ENCODE measurements at regions not wholly inside any gene's neighbourhood (a gene's known extent, or its start where the extent isn't known, plus 50 kb on each side); places are given as distances from the start of the nearest gene placed in this dataset.

- no peak for DNase-seq (ENCODE audit: insufficient read length, low spot score)
- no peak for TF ChIP-seq PAX5 (IDR thresholded peaks at IDR 0.05; ENCODE audit: insufficient read depth, low read length, severe bottlenecking)
- FAIRE-seq = no peak
These were observed 476.8 kb downstream of the SHQ1 start for GRCh38 chr3:72371431-72371830.

- no peak for FAIRE-seq
- no peak for DNase-seq (ENCODE audit: insufficient read length, low spot score)
- TF ChIP-seq POU2F2 (IDR thresholded peaks at IDR 0.05; ENCODE audit: low read depth, low read length) (no peak), SPI1 (IDR thresholded peaks at IDR 0.05; ENCODE audit: low read depth, low read length) (no peak), PAX5 (IDR thresholded peaks at IDR 0.05; ENCODE audit: insufficient read depth, low read length, severe bottlenecking) (no peak), POLR2A (IDR thresholded peaks at IDR 0.05; ENCODE audit: low read depth, low read length) (no peak), TAF1 (IDR thresholded peaks at IDR 0.05; ENCODE audit: low read depth, low read length) (no peak), POLR2AphosphoS5 (IDR thresholded peaks at IDR 0.05; ENCODE audit: low read depth, low read length) (no peak)
These were observed 477.3 kb downstream of the SHQ1 start for GRCh38 chr3:72370947-72371346.

- FAIRE-seq = no peak
- TF ChIP-seq SPI1 (IDR thresholded peaks at IDR 0.05; ENCODE audit: low read depth, low read length) (no peak), POLR2AphosphoS5 (IDR thresholded peaks at IDR 0.05; ENCODE audit: low read depth, low read length) (no peak), POU2F2 (IDR thresholded peaks at IDR 0.05; ENCODE audit: low read depth, low read length) (no peak), POLR2A (IDR thresholded peaks at IDR 0.05; ENCODE audit: low read depth, low read length) (no peak), PAX5 (IDR thresholded peaks at IDR 0.05; ENCODE audit: insufficient read depth, low read length, severe bottlenecking) (no peak), TAF1 (IDR thresholded peaks at IDR 0.05; ENCODE audit: low read depth, low read length) (no peak)
These were observed 478.6 kb downstream of the SHQ1 start for GRCh38 chr3:72369681-72370080.

GRCh38 chr3:72368331-72368975 is 479.8 kb downstream of the SHQ1 start:
- TF ChIP-seq TAF1 (IDR thresholded peaks at IDR 0.05; ENCODE audit: low read depth, low read length) = no peak
- TF ChIP-seq SPI1 (IDR thresholded peaks at IDR 0.05; ENCODE audit: low read depth, low read length) = no peak
- TF ChIP-seq POU2F2 (IDR thresholded peaks at IDR 0.05; ENCODE audit: low read depth, low read length) = no peak
- TF ChIP-seq PAX5 (IDR thresholded peaks at IDR 0.05; ENCODE audit: insufficient read depth, low read length, severe bottlenecking) = no peak
- TF ChIP-seq POLR2AphosphoS5 (IDR thresholded peaks at IDR 0.05; ENCODE audit: low read depth, low read length) = no peak
- TF ChIP-seq POLR2A (IDR thresholded peaks at IDR 0.05; ENCODE audit: low read depth, low read length) = no peak
- FAIRE-seq = no peak
- DNase-seq (ENCODE audit: insufficient read length, low spot score) = no peak

More at GRCh38 chr3:72369681-72370080, 478.6 kb downstream of the SHQ1 start:
- no peak for DNase-seq (ENCODE audit: insufficient read length, low spot score)

- DNase-seq (ENCODE audit: insufficient read length, low spot score) (no peak), FAIRE-seq (no peak)
These were observed 486.3 kb downstream of the SHQ1 start for GRCh38 chr3:72361990-72362389.

GRCh38 chr3:72359743-72360142 is 488.5 kb downstream of the SHQ1 start:
- no peak for FAIRE-seq
- TF ChIP-seq POLR2A (IDR thresholded peaks at IDR 0.05; ENCODE audit: low read depth, low read length) (no peak), POLR2AphosphoS5 (IDR thresholded peaks at IDR 0.05; ENCODE audit: low read depth, low read length) (no peak), TAF1 (IDR thresholded peaks at IDR 0.05; ENCODE audit: low read depth, low read length) (no peak)
- DNase-seq (ENCODE audit: insufficient read length, low spot score) = no peak

More at GRCh38 chr3:72361990-72362389, 486.3 kb downstream of the SHQ1 start:
- no peak for TF ChIP-seq SPI1 (IDR thresholded peaks at IDR 0.05; ENCODE audit: low read depth, low read length)
- TF ChIP-seq POU2F2 (IDR thresholded peaks at IDR 0.05; ENCODE audit: low read depth, low read length) = no peak
- TF ChIP-seq POLR2AphosphoS5 (IDR thresholded peaks at IDR 0.05; ENCODE audit: low read depth, low read length) = no peak
- no peak for TF ChIP-seq POLR2A (IDR thresholded peaks at IDR 0.05; ENCODE audit: low read depth, low read length)
- TF ChIP-seq TAF1 (IDR thresholded peaks at IDR 0.05; ENCODE audit: low read depth, low read length) = no peak
- TF ChIP-seq PAX5 (IDR thresholded peaks at IDR 0.05; ENCODE audit: insufficient read depth, low read length, severe bottlenecking) = no peak

- DNase-seq (ENCODE audit: insufficient read length, low spot score) = no peak
- TF ChIP-seq TAF1 (IDR thresholded peaks at IDR 0.05; ENCODE audit: low read depth, low read length) (no peak), SPI1 (IDR thresholded peaks at IDR 0.05; ENCODE audit: low read depth, low read length) (no peak), PAX5 (IDR thresholded peaks at IDR 0.05; ENCODE audit: insufficient read depth, low read length, severe bottlenecking) (no peak), POU2F2 (IDR thresholded peaks at IDR 0.05; ENCODE audit: low read depth, low read length) (no peak)
- no peak for FAIRE-seq
These were observed 493.1 kb downstream of the SHQ1 start for GRCh38 chr3:72355168-72355567.

- FAIRE-seq (peak; percentile 20), DNase-seq (ENCODE audit: insufficient read length, low spot score) (no peak)
- TF ChIP-seq POLR2A (IDR thresholded peaks at IDR 0.05; ENCODE audit: low read depth, low read length) (no peak), POLR2AphosphoS5 (IDR thresholded peaks at IDR 0.05; ENCODE audit: low read depth, low read length) (no peak)
These were observed 493.8 kb downstream of the SHQ1 start for GRCh38 chr3:72354486-72354885.

- no peak for FAIRE-seq
- no peak for DNase-seq (ENCODE audit: insufficient read length, low spot score)
These were observed 494.8 kb downstream of the SHQ1 start for GRCh38 chr3:72353236-72354128.

GRCh38 chr3:72352176-72352575 is 496.1 kb downstream of the SHQ1 start:
- no peak for FAIRE-seq
- TF ChIP-seq POU2F2 (IDR thresholded peaks at IDR 0.05; ENCODE audit: low read depth, low read length) = no peak
- no peak for DNase-seq (ENCODE audit: insufficient read length, low spot score)

More at GRCh38 chr3:72353236-72354128, 494.8 kb downstream of the SHQ1 start:
- TF ChIP-seq POLR2AphosphoS5 (IDR thresholded peaks at IDR 0.05; ENCODE audit: low read depth, low read length) (no peak), POLR2A (IDR thresholded peaks at IDR 0.05; ENCODE audit: low read depth, low read length) (no peak), PAX5 (IDR thresholded peaks at IDR 0.05; ENCODE audit: insufficient read depth, low read length, severe bottlenecking) (no peak), SPI1 (IDR thresholded peaks at IDR 0.05; ENCODE audit: low read depth, low read length) (no peak), POU2F2 (IDR thresholded peaks at IDR 0.05; ENCODE audit: low read depth, low read length) (no peak), TAF1 (IDR thresholded peaks at IDR 0.05; ENCODE audit: low read depth, low read length) (no peak)

All from GM12891 (cell line).